ENCODE measurements at regions not wholly inside any gene's neighbourhood (a gene's known extent, or its start where the extent isn't known, plus 50 kb on each side); places are given as distances from the start of the nearest gene placed in this dataset.

DNA sequence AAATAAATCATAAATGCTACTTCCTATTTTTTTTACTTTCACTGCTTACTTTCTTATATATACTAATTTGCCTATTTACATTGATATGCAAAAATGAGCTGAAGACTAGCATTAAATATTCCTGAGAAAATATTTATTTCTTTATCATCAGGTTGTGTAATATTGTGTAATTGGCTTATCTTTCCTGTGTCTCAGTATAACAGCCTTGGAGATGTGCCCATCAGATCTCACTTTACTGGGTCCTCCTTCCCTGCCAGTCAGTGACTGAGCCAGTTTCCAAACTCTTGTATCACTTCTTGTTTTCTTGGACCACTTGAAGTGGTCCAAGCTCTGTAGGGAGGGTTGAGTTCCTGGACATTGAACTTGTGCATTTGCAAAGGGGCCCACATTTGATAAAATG lies 900.0 kb downstream of the LUZP2 start:
- no peak for DNase-seq
- Histone ChIP-seq H3K27me3 (replicated peaks; ENCODE audit: control insufficient read depth, insufficient read depth, low read length, poor library complexity, severe bottlenecking) (no peaks in the 10 kb centered on the region), H3K4me3 (ENCODE audit: insufficient read depth, low read depth, low read length, poor library complexity, severe bottlenecking) (no peak overlapping the region), H3K27ac (ENCODE audit: insufficient read depth, low read length, poor library complexity, severe bottlenecking) (no peak overlapping the region), H3K4me1 (ENCODE audit: control insufficient read depth, insufficient read depth, low read length, poor library complexity, severe bottlenecking) (no peaks in the 10 kb centered on the region), H3K9me3 (ENCODE audit: control insufficient read depth, low read length) (no peaks in the 10 kb centered on the region), H3K36me3 (ENCODE audit: control insufficient read depth, insufficient read depth, low read length) (no peaks in the 10 kb centered on the region)

GRCh38 chr11:25408146-25408545 lies 911.3 kb downstream of the LUZP2 start:
- no peak overlapping the region for H3K4me3 ChIP-seq (ENCODE audit: insufficient read depth, low read depth, low read length, poor library complexity, severe bottlenecking)
- H3K4me1 ChIP-seq (ENCODE audit: control insufficient read depth, insufficient read depth, low read length, poor library complexity, severe bottlenecking), result no peaks in the 10 kb centered on the region
- no peaks in the 10 kb centered on the region for H3K27me3 ChIP-seq (replicated peaks; ENCODE audit: control insufficient read depth, insufficient read depth, low read length, poor library complexity, severe bottlenecking)
- H3K36me3 ChIP-seq (ENCODE audit: control insufficient read depth, insufficient read depth, low read length), result no peaks in the 10 kb centered on the region
- no peak for DNase-seq
- H3K9me3 ChIP-seq (ENCODE audit: control insufficient read depth, low read length), result no peaks in the 10 kb centered on the region
- H3K27ac ChIP-seq (ENCODE audit: insufficient read depth, low read length, poor library complexity, severe bottlenecking), result no peak overlapping the region

- H3K36me3 ChIP-seq (ENCODE audit: control insufficient read depth, insufficient read depth, low read length), result no peaks in the 10 kb centered on the region
- H3K27ac ChIP-seq (ENCODE audit: insufficient read depth, low read length, poor library complexity, severe bottlenecking), result no peak overlapping the region
- H3K4me1 ChIP-seq (ENCODE audit: control insufficient read depth, insufficient read depth, low read length, poor library complexity, severe bottlenecking), result no peaks in the 10 kb centered on the region
- no peaks in the 10 kb centered on the region for H3K9me3 ChIP-seq (ENCODE audit: control insufficient read depth, low read length)
- no peak for DNase-seq
- H3K27me3 ChIP-seq (replicated peaks; ENCODE audit: control insufficient read depth, insufficient read depth, low read length, poor library complexity, severe bottlenecking), result no peaks in the 10 kb centered on the region
- H3K4me3 ChIP-seq (ENCODE audit: insufficient read depth, low read depth, low read length, poor library complexity, severe bottlenecking), result no peak overlapping the region
Observed at GRCh38 chr11:25415793-25416192, 916.1 kb upstream of the ANO3 start.

GRCh38 chr11:25423436-25424199 lies 908.3 kb upstream of the ANO3 start:
- no peak for DNase-seq
- no peak overlapping the region for H3K27ac ChIP-seq (ENCODE audit: insufficient read depth, low read length, poor library complexity, severe bottlenecking)
- no peak overlapping the region for H3K4me3 ChIP-seq (ENCODE audit: insufficient read depth, low read depth, low read length, poor library complexity, severe bottlenecking)

GRCh38 chr11:25432376-25432775 lies 899.6 kb upstream of the ANO3 start:
- Histone ChIP-seq H3K9me3 (ENCODE audit: control insufficient read depth, low read length) (no peaks in the 10 kb centered on the region), H3K27ac (ENCODE audit: insufficient read depth, low read length, poor library complexity, severe bottlenecking) (no peak overlapping the region), H3K27me3 (replicated peaks; ENCODE audit: control insufficient read depth, insufficient read depth, low read length, poor library complexity, severe bottlenecking) (no peaks in the 10 kb centered on the region), H3K4me3 (ENCODE audit: insufficient read depth, low read depth, low read length, poor library complexity, severe bottlenecking) (no peak overlapping the region), H3K36me3 (ENCODE audit: control insufficient read depth, insufficient read depth, low read length) (no peaks in the 10 kb centered on the region), H3K4me1 (ENCODE audit: control insufficient read depth, insufficient read depth, low read length, poor library complexity, severe bottlenecking) (no peaks in the 10 kb centered on the region)
- no peak for DNase-seq

More at GRCh38 chr11:25423436-25424199, 908.3 kb upstream of the ANO3 start:
- Histone ChIP-seq H3K9me3 (ENCODE audit: control insufficient read depth, low read length) (no peaks in the 10 kb centered on the region), H3K36me3 (ENCODE audit: control insufficient read depth, insufficient read depth, low read length) (no peaks in the 10 kb centered on the region), H3K4me1 (ENCODE audit: control insufficient read depth, insufficient read depth, low read length, poor library complexity, severe bottlenecking) (no peaks in the 10 kb centered on the region), H3K27me3 (replicated peaks; ENCODE audit: control insufficient read depth, insufficient read depth, low read length, poor library complexity, severe bottlenecking) (no peaks in the 10 kb centered on the region)

DNA sequence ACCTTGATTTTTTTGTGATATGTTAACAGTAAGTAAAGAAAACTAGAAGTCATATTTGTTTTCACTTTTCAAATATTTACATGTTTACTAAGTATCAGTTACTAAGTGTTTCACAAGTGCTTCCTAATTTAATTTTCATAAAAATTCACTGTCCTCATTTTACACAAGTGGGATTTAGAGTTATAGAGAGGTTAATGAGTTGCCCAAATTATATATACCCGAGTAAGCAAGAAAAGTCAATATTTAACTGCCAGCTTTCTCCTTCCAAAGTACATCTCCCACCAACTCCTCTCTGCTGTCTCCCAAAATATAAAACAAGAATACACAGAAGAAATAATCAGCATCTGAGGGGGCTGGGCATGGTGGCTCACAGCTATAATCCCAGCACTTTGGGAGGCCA lies 896.7 kb upstream of the ANO3 start:
- Histone ChIP-seq H3K36me3 (ENCODE audit: control insufficient read depth, insufficient read depth, low read length) (no peaks in the 10 kb centered on the region), H3K4me1 (ENCODE audit: control insufficient read depth, insufficient read depth, low read length, poor library complexity, severe bottlenecking) (no peaks in the 10 kb centered on the region), H3K9me3 (ENCODE audit: control insufficient read depth, low read length) (no peaks in the 10 kb centered on the region), H3K4me3 (ENCODE audit: insufficient read depth, low read depth, low read length, poor library complexity, severe bottlenecking) (no peak overlapping the region), H3K27me3 (replicated peaks; ENCODE audit: control insufficient read depth, insufficient read depth, low read length, poor library complexity, severe bottlenecking) (no peaks in the 10 kb centered on the region), H3K27ac (ENCODE audit: insufficient read depth, low read length, poor library complexity, severe bottlenecking) (no peak overlapping the region)
- no peak for DNase-seq

DNA sequence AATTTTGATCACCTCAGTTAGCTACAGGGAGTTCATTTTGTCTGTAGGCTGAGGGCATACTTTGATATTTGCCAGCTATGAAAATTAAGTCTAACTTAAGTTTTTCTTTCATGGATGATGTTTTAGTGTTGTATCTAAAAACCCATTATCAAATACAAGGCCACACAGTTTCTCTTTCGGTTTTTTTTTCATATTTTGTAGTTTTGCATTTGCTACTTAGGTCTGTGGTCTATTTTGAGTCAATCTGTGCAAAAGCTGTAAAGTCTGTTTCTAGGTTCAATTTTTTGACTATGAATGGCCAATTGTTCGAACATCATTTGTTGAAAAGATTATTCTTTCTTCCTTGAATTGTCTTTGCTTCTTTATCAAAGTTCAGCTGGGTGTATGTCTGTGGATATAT lies 895.6 kb upstream of the ANO3 start:
- H3K4me1 ChIP-seq (ENCODE audit: control insufficient read depth, insufficient read depth, low read length, poor library complexity, severe bottlenecking), result no peaks in the 10 kb centered on the region
- H3K4me3 ChIP-seq (ENCODE audit: insufficient read depth, low read depth, low read length, poor library complexity, severe bottlenecking), result no peak overlapping the region
- H3K36me3 ChIP-seq (ENCODE audit: control insufficient read depth, insufficient read depth, low read length), result no peaks in the 10 kb centered on the region
- no peak overlapping the region for H3K27ac ChIP-seq (ENCODE audit: insufficient read depth, low read length, poor library complexity, severe bottlenecking)
- no peaks in the 10 kb centered on the region for H3K27me3 ChIP-seq (replicated peaks; ENCODE audit: control insufficient read depth, insufficient read depth, low read length, poor library complexity, severe bottlenecking)
- no peak for DNase-seq
- H3K9me3 ChIP-seq (ENCODE audit: control insufficient read depth, low read length), result no peaks in the 10 kb centered on the region

DNA sequence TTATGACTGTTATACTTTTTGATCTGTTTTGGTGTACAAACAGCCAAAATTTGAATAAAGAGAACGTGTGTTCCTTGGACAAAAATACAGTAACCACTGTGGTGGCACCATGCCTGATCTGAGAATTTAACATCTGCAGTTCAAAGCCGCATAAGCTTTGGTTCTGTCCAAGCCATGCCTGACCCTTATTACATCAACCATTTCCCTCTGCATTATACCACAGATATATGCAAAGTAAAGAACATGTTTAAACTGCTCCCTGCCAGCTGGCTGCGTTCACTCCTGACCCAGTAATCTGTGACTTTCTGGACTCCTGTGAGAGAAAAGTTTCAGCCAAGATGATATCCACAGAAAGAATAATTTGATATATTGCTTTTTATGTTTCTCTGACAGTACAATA lies 890.5 kb upstream of the ANO3 start:
- Histone ChIP-seq H3K4me3 (ENCODE audit: insufficient read depth, low read depth, low read length, poor library complexity, severe bottlenecking) (no peak overlapping the region), H3K27ac (ENCODE audit: insufficient read depth, low read length, poor library complexity, severe bottlenecking) (no peak overlapping the region), H3K9me3 (ENCODE audit: control insufficient read depth, low read length) (no peaks in the 10 kb centered on the region), H3K36me3 (ENCODE audit: control insufficient read depth, insufficient read depth, low read length) (no peaks in the 10 kb centered on the region), H3K27me3 (replicated peaks; ENCODE audit: control insufficient read depth, insufficient read depth, low read length, poor library complexity, severe bottlenecking) (no peaks in the 10 kb centered on the region), H3K4me1 (ENCODE audit: control insufficient read depth, insufficient read depth, low read length, poor library complexity, severe bottlenecking) (no peaks in the 10 kb centered on the region)
- no peak for DNase-seq

GRCh38 chr11:25449091-25449490 lies 882.8 kb upstream of the ANO3 start:
- no peak overlapping the region for H3K4me3 ChIP-seq (ENCODE audit: insufficient read depth, low read depth, low read length, poor library complexity, severe bottlenecking)
- H3K9me3 ChIP-seq (ENCODE audit: control insufficient read depth, low read length), result no peaks in the 10 kb centered on the region
- H3K4me1 ChIP-seq (ENCODE audit: control insufficient read depth, insufficient read depth, low read length, poor library complexity, severe bottlenecking), result no peaks in the 10 kb centered on the region
- no peak for DNase-seq
- H3K36me3 ChIP-seq (ENCODE audit: control insufficient read depth, insufficient read depth, low read length), result no peaks in the 10 kb centered on the region
- no peak overlapping the region for H3K27ac ChIP-seq (ENCODE audit: insufficient read depth, low read length, poor library complexity, severe bottlenecking)
- no peaks in the 10 kb centered on the region for H3K27me3 ChIP-seq (replicated peaks; ENCODE audit: control insufficient read depth, insufficient read depth, low read length, poor library complexity, severe bottlenecking)

DNA sequence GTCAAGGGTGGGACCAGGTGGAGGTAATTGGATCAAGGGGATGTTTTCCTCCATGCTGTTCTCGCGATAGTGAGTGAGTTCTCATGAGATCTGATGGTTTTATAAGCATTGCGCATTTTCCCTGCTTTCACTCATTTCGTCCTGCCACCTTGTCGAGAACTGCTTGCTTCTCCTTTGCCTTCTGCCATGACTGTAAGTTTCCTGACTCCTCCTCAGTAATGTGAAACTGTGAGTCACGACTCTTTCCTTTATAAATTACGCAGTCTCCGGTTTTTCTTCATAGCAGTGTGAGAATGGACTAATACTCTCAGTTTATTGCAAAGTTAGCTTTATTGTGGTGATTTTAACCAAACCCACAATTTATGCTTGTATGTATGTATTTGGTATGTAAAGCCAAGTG lies 878.5 kb upstream of the ANO3 start:
- Histone ChIP-seq H3K27ac (ENCODE audit: insufficient read depth, low read length, poor library complexity, severe bottlenecking) (no peak overlapping the region), H3K9me3 (ENCODE audit: control insufficient read depth, low read length) (no peaks in the 10 kb centered on the region), H3K4me1 (ENCODE audit: control insufficient read depth, insufficient read depth, low read length, poor library complexity, severe bottlenecking) (no peaks in the 10 kb centered on the region), H3K27me3 (replicated peaks; ENCODE audit: control insufficient read depth, insufficient read depth, low read length, poor library complexity, severe bottlenecking) (no peaks in the 10 kb centered on the region), H3K36me3 (ENCODE audit: control insufficient read depth, insufficient read depth, low read length) (no peaks in the 10 kb centered on the region), H3K4me3 (ENCODE audit: insufficient read depth, low read depth, low read length, poor library complexity, severe bottlenecking) (no peak overlapping the region)
- no peak for DNase-seq

Data from effector memory CD4-positive, alpha-beta T cell (primary cell).